ENCODE measurements at regions not wholly inside any gene's neighbourhood (a gene's known extent, or its start where the extent isn't known, plus 50 kb on each side); places are given as distances from the start of the nearest gene placed in this dataset.

GRCh38 chr13:48843630-48844380, 131.9 kb upstream of the FNDC3A start:
- H3K4me3 ChIP-seq (ENCODE audit: low read depth in 1 of 3, low read length in 3 of 3), result no peak overlapping the region
- no peak overlapping the region for H3K27ac ChIP-seq (ENCODE audit: low read depth in 1 of 2, low read length in 2 of 2)
- no peak overlapping the region for H3K9ac ChIP-seq (ENCODE audit: low read depth in 1 of 2, low read length in 2 of 2)
- no peaks in the 10 kb centered on the region for H3K27me3 ChIP-seq (ENCODE audit: control insufficient read depth in 4 of 4, insufficient read depth in 4 of 4, low read length in 3 of 4)
- no peak for DNase-seq (ENCODE audit: low spot score)
- no peaks in the 10 kb centered on the region for H3K9me3 ChIP-seq (ENCODE audit: control insufficient read depth in 4 of 4, low read length in 3 of 4)
- TF ChIP-seq NR2F2 (IDR thresholded peaks at IDR 0.05), result no peak
- no peak for TF ChIP-seq GABPA (IDR thresholded peaks at IDR 0.05 in 1 of 2, conservative IDR thresholded peaks at IDR 0.05 in 1 of 2)
- no peak for TF ChIP-seq ATF3 (IDR thresholded peaks at IDR 0.05)
- TF ChIP-seq TAF1 (conservative IDR thresholded peaks at IDR 0.05), result no peak
- no peak for TF ChIP-seq MAX (IDR thresholded peaks at IDR 0.05)
- TF ChIP-seq SP1 (IDR thresholded peaks at IDR 0.05), result peak; percentile 44
- TF ChIP-seq REST (IDR thresholded peaks at IDR 0.05), result no peak
- peak in 1 of 2 donors; percentile 45 for TF ChIP-seq RAD21 (IDR thresholded peaks at IDR 0.05)
- TF ChIP-seq EGR1 (IDR thresholded peaks at IDR 0.05; ENCODE audit: low read depth in 2 of 2), result no peak
- TF ChIP-seq RXRA (IDR thresholded peaks at IDR 0.05), result peak in 1 of 2 donors; percentile 34
- peak; percentile 42 to 74 for TF ChIP-seq HNF4A (conservative IDR thresholded peaks at IDR 0.05)
- no peak for TF ChIP-seq CTCF (IDR thresholded peaks at IDR 0.05; ENCODE audit: low read depth, low read length, missing input control)
- TF ChIP-seq HNF4G (IDR thresholded peaks at IDR 0.05), result peak; percentile 14
- TF ChIP-seq FOXA2 (IDR thresholded peaks at IDR 0.05), result no peak
- peak; percentile 51 for TF ChIP-seq YY1 (IDR thresholded peaks at IDR 0.05)
- no peak for TF ChIP-seq ZBTB33 (IDR thresholded peaks at IDR 0.05)
- no peak for TF ChIP-seq FOXA1 (IDR thresholded peaks at IDR 0.05)
- no peak for TF ChIP-seq JUND (IDR thresholded peaks at IDR 0.05)
- no peaks in the 10 kb centered on the region for H3K36me3 ChIP-seq (ENCODE audit: control insufficient read depth in 4 of 4, insufficient read depth in 3 of 4, low read depth in 1 of 4, low read length in 3 of 4)
- peaks cover 5 to 14% (median 8%) of the 10 kb centered on the region in 4 donors for H3K4me1 ChIP-seq (ENCODE audit: control insufficient read depth in 4 of 4, insufficient read depth in 4 of 4, low read length in 3 of 4)
- 54% methylated on average over 3 of the region's 3 CpGs for WGBS

Measured in liver (tissue), 8 donors.